SU-DHL-6 (cell line): ENCODE measurements at regions not wholly inside any gene's neighbourhood (a gene's known extent, or its start where the extent isn't known, plus 50 kb on each side); places are given as distances from the start of the nearest gene placed in this dataset.

Experiments
- H2AFZ ChIP-seq: fragments of 200-600 bp; sonication (generic); 2 replicates; pipeline ENCODE4 v1.6.1; 2014; ENCODE audit warnings: low read depth, mild to moderate bottlenecking, moderate library complexity, mixed read lengths, antibody characterized with exemption, low read length; ENCODE audit not compliant: severe bottlenecking
- H3F3A ChIP-seq: fragments of 200-600 bp; shearing (Covaris generic); 2 replicates; pipeline ENCODE4 v1.6.0; 2016; ENCODE audit warnings: antibody characterized with exemption, mild to moderate bottlenecking; ENCODE audit not compliant: insufficient read depth
- H3K27ac ChIP-seq: fragments of 200-600 bp; sonication (generic); 2 replicates; pipeline ENCODE4 v1.5.1; 2016; ENCODE audit warnings: low read depth, mild to moderate bottlenecking, low read length, moderate library complexity, mixed read lengths
- H3K27me3 ChIP-seq: fragments of 200-600 bp; sonication (generic), shearing (Covaris generic); 2 replicates; pipeline ENCODE4 v1.6.0; 2014; ENCODE audit warnings: mild to moderate bottlenecking, low read length
- H3K36me3 ChIP-seq: fragments of 200-600 bp; sonication (generic); 2 replicates; pipeline ENCODE4 v1.6.1; 2014; ENCODE audit warnings: mild to moderate bottlenecking, low read length, mixed read lengths
- H3K4me2 ChIP-seq: fragments of 300-600, 200-600 bp; shearing (Covaris generic), sonication (generic); 2 replicates; pipeline ENCODE4 v1.6.0; 2014; ENCODE audit warnings: low read length, low read depth, mild to moderate bottlenecking; ENCODE audit not compliant: poor library complexity, severe bottlenecking
- H3K4me3 ChIP-seq: fragments of 200-600 bp; sonication (generic); 2 replicates; pipeline ENCODE4 v1.5.1; 2014; ENCODE audit warnings: antibody characterized with exemption, low read length, mild to moderate bottlenecking, mixed read lengths; ENCODE audit not compliant: insufficient read depth, poor library complexity, severe bottlenecking
- H3K79me2 ChIP-seq: fragments of 200-600 bp; sonication (generic); 2 replicates; pipeline ENCODE4 v1.6.1; 2014; ENCODE audit warnings: mild to moderate bottlenecking, low read length, moderate library complexity; ENCODE audit not compliant: insufficient read depth
- H3K9ac ChIP-seq: fragments of 200-600 bp; sonication (generic); 2 replicates; pipeline ENCODE4 v1.7.0; 2014; ENCODE audit warnings: mild to moderate bottlenecking, low read length
- H3K9me2 ChIP-seq: fragments of 200-600 bp; sonication (generic); replicated peaks from 2 replicates; pipeline ENCODE4 v1.6.1; 2014; ENCODE audit warnings: low read length; ENCODE audit not compliant: insufficient read depth
- H3K9me3 ChIP-seq: fragments of 200-600 bp; sonication (generic); 2 replicates; pipeline ENCODE4 v1.6.1; 2014; ENCODE audit warnings: low read length, mixed read lengths; ENCODE audit not compliant: insufficient read depth
- H4K20me1 ChIP-seq: fragments of 200-600 bp; sonication (generic); 2 replicates; pipeline ENCODE4 v1.6.1; 2014; ENCODE audit warnings: low read depth, mild to moderate bottlenecking, antibody characterized with exemption, low read length, moderate library complexity, mixed read lengths
- EZH2phosphoT487 ChIP-seq: fragments of 200-600 bp; sonication (generic), shearing (Covaris generic); conservative IDR thresholded peaks from 2 replicates; pipeline ENCODE4 v1.6.1; 2018; ENCODE audit warnings: mild to moderate bottlenecking, antibody characterized with exemption, low read length, moderate library complexity, mixed read lengths
- TF ChIP-seq, protein P1 (sequence below): fragments of 200-600 bp; sonication (generic); IDR thresholded peaks from one replicate; pipeline ENCODE4 v1.5.1; 2017; ENCODE audit warnings: antibody characterized with exemption, mild to moderate bottlenecking, low read length, moderate library complexity; ENCODE audit not compliant: insufficient read depth, poor library complexity, severe bottlenecking

GRCh38 chr16:52312716-52313115 lies 234.2 kb downstream of the TOX3 start:
- H4K20me1 ChIP-seq = no peaks in the 10 kb centered on the region
- no peaks in the 10 kb centered on the region for H3F3A ChIP-seq
- TF ChIP-seq, protein P1, sequence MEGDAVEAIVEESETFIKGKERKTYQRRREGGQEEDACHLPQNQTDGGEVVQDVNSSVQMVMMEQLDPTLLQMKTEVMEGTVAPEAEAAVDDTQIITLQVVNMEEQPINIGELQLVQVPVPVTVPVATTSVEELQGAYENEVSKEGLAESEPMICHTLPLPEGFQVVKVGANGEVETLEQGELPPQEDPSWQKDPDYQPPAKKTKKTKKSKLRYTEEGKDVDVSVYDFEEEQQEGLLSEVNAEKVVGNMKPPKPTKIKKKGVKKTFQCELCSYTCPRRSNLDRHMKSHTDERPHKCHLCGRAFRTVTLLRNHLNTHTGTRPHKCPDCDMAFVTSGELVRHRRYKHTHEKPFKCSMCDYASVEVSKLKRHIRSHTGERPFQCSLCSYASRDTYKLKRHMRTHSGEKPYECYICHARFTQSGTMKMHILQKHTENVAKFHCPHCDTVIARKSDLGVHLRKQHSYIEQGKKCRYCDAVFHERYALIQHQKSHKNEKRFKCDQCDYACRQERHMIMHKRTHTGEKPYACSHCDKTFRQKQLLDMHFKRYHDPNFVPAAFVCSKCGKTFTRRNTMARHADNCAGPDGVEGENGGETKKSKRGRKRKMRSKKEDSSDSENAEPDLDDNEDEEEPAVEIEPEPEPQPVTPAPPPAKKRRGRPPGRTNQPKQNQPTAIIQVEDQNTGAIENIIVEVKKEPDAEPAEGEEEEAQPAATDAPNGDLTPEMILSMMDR = no peak
- no peak for TF ChIP-seq EZH2phosphoT487

GRCh38 chr16:52309446-52310416 lies 237.2 kb downstream of the TOX3 start:
- H3F3A ChIP-seq = no peaks in the 10 kb centered on the region
- no peaks in the 10 kb centered on the region for H3K9me3 ChIP-seq
- no peak overlapping the region for H3K4me3 ChIP-seq
- no peak overlapping the region for H3K27ac ChIP-seq
- H3K9ac ChIP-seq = no peak overlapping the region
- no peak overlapping the region for H2AFZ ChIP-seq
- TF ChIP-seq EZH2phosphoT487 = no peak
- TF ChIP-seq, protein P1 = no peak
- no peaks in the 10 kb centered on the region for H3K9me2 ChIP-seq
- H3K79me2 ChIP-seq = no peaks in the 10 kb centered on the region
- no peaks in the 10 kb centered on the region for H3K36me3 ChIP-seq
- no peaks in the 10 kb centered on the region for H3K27me3 ChIP-seq
- H3K4me2 ChIP-seq = no peak overlapping the region
- H4K20me1 ChIP-seq = no peaks in the 10 kb centered on the region

More at GRCh38 chr16:52312716-52313115, 234.2 kb downstream of the TOX3 start:
- Histone ChIP-seq H3K27ac (no peak overlapping the region), H3K27me3 (no peaks in the 10 kb centered on the region), H3K79me2 (no peaks in the 10 kb centered on the region), H3K36me3 (no peaks in the 10 kb centered on the region), H3K4me3 (no peak overlapping the region), H2AFZ (no peak overlapping the region), H3K9me3 (no peaks in the 10 kb centered on the region), H3K4me2 (no peak overlapping the region), H3K9ac (no peak overlapping the region), H3K9me2 (no peaks in the 10 kb centered on the region)

GRCh38 chr16:52308051-52308450 lies 238.9 kb downstream of the TOX3 start:
- Histone ChIP-seq H3K9me3 (no peaks in the 10 kb centered on the region), H3K4me3 (no peak overlapping the region), H3K9me2 (no peaks in the 10 kb centered on the region), H3K79me2 (no peaks in the 10 kb centered on the region), H3K4me2 (no peak overlapping the region), H4K20me1 (no peaks in the 10 kb centered on the region), H3K36me3 (no peaks in the 10 kb centered on the region), H3F3A (no peaks in the 10 kb centered on the region), H3K9ac (no peak overlapping the region), H2AFZ (no peak overlapping the region), H3K27ac (no peak overlapping the region), H3K27me3 (no peaks in the 10 kb centered on the region)
- no peak for TF ChIP-seq EZH2phosphoT487
- TF ChIP-seq, protein P1 = no peak
